Neuron (in vitro differentiated cells): ENCODE measurements at regions not wholly inside any gene's neighbourhood (a gene's known extent, or its start where the extent isn't known, plus 50 kb on each side); places are given as distances from the start of the nearest gene placed in this dataset.

Source experiments
- H2AFZ ChIP-seq: one replicate; pipeline ENCODE4 v1.6.1; 2013; ENCODE audit warnings: low read depth, mild to moderate bottlenecking, inconsistent platforms, low read length, moderate library complexity
- H3K27me3 ChIP-seq: one replicate; pipeline ENCODE4 v1.6.1; 2013; ENCODE audit warnings: low read length; ENCODE audit not compliant: insufficient read depth
- H3K36me3 ChIP-seq: one replicate; pipeline ENCODE4 v1.6.1; 2013; ENCODE audit warnings: low read length; ENCODE audit not compliant: insufficient read depth
- H3K4me1 ChIP-seq: one replicate; pipeline ENCODE4 v1.6.1; 2013; ENCODE audit warnings: low read length; ENCODE audit not compliant: insufficient read depth
- H3K4me3 ChIP-seq: 2 replicates; pipeline ENCODE4 v1.5.1; 2013; ENCODE audit warnings: mild to moderate bottlenecking, low read length, moderate library complexity
- H3K9me3 ChIP-seq: one replicate; pipeline ENCODE4 v1.6.1; 2013; ENCODE audit warnings: low read length

- Histone ChIP-seq H3K36me3 (no peaks in the 10 kb centered on the region), H3K4me3 (no peak overlapping the region), H3K9me3 (no peaks in the 10 kb centered on the region), H2AFZ (no peak overlapping the region), H3K27me3 (no peaks in the 10 kb centered on the region), H3K4me1 (peaks cover 13% of the 10 kb centered on the region)
Measured at GRCh38 chr13:80039000-80039399, 301.9 kb downstream of the SPRY2 start.

GRCh38 chr13:80038371-80038770 lies 302.6 kb downstream of the SPRY2 start:
- Histone ChIP-seq H3K9me3 (no peaks in the 10 kb centered on the region), H3K4me1 (peaks cover 13% of the 10 kb centered on the region), H3K27me3 (no peaks in the 10 kb centered on the region), H2AFZ (no peak overlapping the region), H3K4me3 (no peak overlapping the region), H3K36me3 (no peaks in the 10 kb centered on the region)

- H3K27me3 ChIP-seq = no peaks in the 10 kb centered on the region
- H3K9me3 ChIP-seq = no peaks in the 10 kb centered on the region
- no peak overlapping the region for H3K4me3 ChIP-seq
- no peak overlapping the region for H2AFZ ChIP-seq
- H3K36me3 ChIP-seq = no peaks in the 10 kb centered on the region
- H3K4me1 ChIP-seq = peaks cover 13% of the 10 kb centered on the region
Measured at GRCh38 chr13:80037505-80037888, 303.4 kb downstream of the SPRY2 start.

- Histone ChIP-seq H3K27me3 (no peaks in the 10 kb centered on the region), H3K9me3 (no peaks in the 10 kb centered on the region), H3K36me3 (no peaks in the 10 kb centered on the region), H3K4me1 (peaks cover 13% of the 10 kb centered on the region), H2AFZ (no peak overlapping the region), H3K4me3 (no peak overlapping the region)
Measured at GRCh38 chr13:80036845-80037504, 304.0 kb downstream of the SPRY2 start.

GRCh38 chr13:80035096-80035495 lies 305.8 kb downstream of the SPRY2 start:
- Histone ChIP-seq H3K27me3 (no peaks in the 10 kb centered on the region), H3K36me3 (no peaks in the 10 kb centered on the region), H3K9me3 (no peaks in the 10 kb centered on the region), H2AFZ (no peak overlapping the region), H3K4me1 (peaks cover 4% of the 10 kb centered on the region), H3K4me3 (no peak overlapping the region)

GRCh38 chr13:80033951-80034350 lies 307.0 kb downstream of the SPRY2 start:
- H3K27me3 ChIP-seq = no peaks in the 10 kb centered on the region
- no peaks in the 10 kb centered on the region for H3K36me3 ChIP-seq
- no peaks in the 10 kb centered on the region for H3K4me1 ChIP-seq
- H3K9me3 ChIP-seq = no peaks in the 10 kb centered on the region
- no peak overlapping the region for H3K4me3 ChIP-seq
- H2AFZ ChIP-seq = no peak overlapping the region

GRCh38 chr13:80033286-80033685 lies 307.6 kb downstream of the SPRY2 start:
- no peak overlapping the region for H2AFZ ChIP-seq
- no peaks in the 10 kb centered on the region for H3K27me3 ChIP-seq
- H3K36me3 ChIP-seq = no peaks in the 10 kb centered on the region
- no peaks in the 10 kb centered on the region for H3K4me1 ChIP-seq
- H3K4me3 ChIP-seq = no peak overlapping the region
- no peaks in the 10 kb centered on the region for H3K9me3 ChIP-seq

- Histone ChIP-seq H3K27me3 (no peaks in the 10 kb centered on the region), H3K4me3 (no peak overlapping the region), H2AFZ (no peak overlapping the region), H3K4me1 (no peaks in the 10 kb centered on the region), H3K36me3 (no peaks in the 10 kb centered on the region), H3K9me3 (no peaks in the 10 kb centered on the region)
Measured at GRCh38 chr13:80030491-80030890, 310.4 kb downstream of the SPRY2 start.

GRCh38 chr13:80029170-80029569 lies 311.8 kb downstream of the SPRY2 start:
- Histone ChIP-seq H3K4me3 (no peak overlapping the region), H3K27me3 (no peaks in the 10 kb centered on the region), H2AFZ (no peak overlapping the region), H3K36me3 (no peaks in the 10 kb centered on the region), H3K4me1 (no peaks in the 10 kb centered on the region), H3K9me3 (no peaks in the 10 kb centered on the region)

- Histone ChIP-seq H3K4me3 (no peak overlapping the region), H2AFZ (peak overlapping the region; percentile 13), H3K9me3 (no peaks in the 10 kb centered on the region), H3K36me3 (no peaks in the 10 kb centered on the region), H3K4me1 (peaks cover 17% of the 10 kb centered on the region), H3K27me3 (no peaks in the 10 kb centered on the region)
Measured at GRCh38 chr13:80022146-80022545, 318.8 kb downstream of the SPRY2 start.

- Histone ChIP-seq H3K4me3 (no peak overlapping the region), H3K9me3 (peaks cover 3% of the 10 kb centered on the region), H3K4me1 (peaks cover 28% of the 10 kb centered on the region), H3K27me3 (no peaks in the 10 kb centered on the region), H2AFZ (no peak overlapping the region), H3K36me3 (no peaks in the 10 kb centered on the region)
Measured at GRCh38 chr13:80012251-80012650, 328.7 kb downstream of the SPRY2 start.

GRCh38 chr13:80011448-80012212 lies 329.3 kb downstream of the SPRY2 start:
- no peaks in the 10 kb centered on the region for H3K27me3 ChIP-seq
- no peak overlapping the region for H3K4me3 ChIP-seq
- no peaks in the 10 kb centered on the region for H3K36me3 ChIP-seq
- peaks cover 3% of the 10 kb centered on the region for H3K9me3 ChIP-seq
- peak overlapping the region; percentile 6 for H2AFZ ChIP-seq
- H3K4me1 ChIP-seq = peaks cover 28% of the 10 kb centered on the region

- H3K4me3 ChIP-seq = peak overlapping the region; percentile 28
Measured at GRCh38 chr13:80010846-80011245, 330.1 kb downstream of the SPRY2 start.

More at GRCh38 chr13:80010846-80011245, 330.1 kb downstream of the SPRY2 start:
- Histone ChIP-seq H2AFZ (peak overlapping the region; percentile 6), H3K36me3 (no peaks in the 10 kb centered on the region), H3K9me3 (peaks cover 3% of the 10 kb centered on the region), H3K4me1 (peaks cover 28% of the 10 kb centered on the region), H3K27me3 (no peaks in the 10 kb centered on the region)
